Neural progenitor cell (in vitro differentiated cells): ENCODE measurements at regions not wholly inside any gene's neighbourhood (a gene's known extent, or its start where the extent isn't known, plus 50 kb on each side); places are given as distances from the start of the nearest gene placed in this dataset.

ENCODE experiments used
- DNase-seq: peaks from one replicate; pipeline ENCODE4 v3.0.0-alpha.2; 2016; ENCODE audit warnings: low spot score
- H2AFZ ChIP-seq: fragments of 200-600 bp; sonication (generic); replicated peaks from 2 replicates; pipeline ENCODE4 v1.6.1; 2016; ENCODE audit warnings: antibody characterized with exemption
- H3F3A ChIP-seq: fragments of 200-600 bp; sonication (generic); 2 replicates; pipeline ENCODE4 v1.6.1; 2016; ENCODE audit warnings: antibody characterized with exemption, low read depth
- H3K27ac ChIP-seq: fragments of 200-600 bp; sonication (generic); 2 replicates; pipeline ENCODE4 v1.5.1; 2016; ENCODE audit warnings: mild to moderate bottlenecking
- H3K27me3 ChIP-seq: fragments of 200-600 bp; sonication (generic); 2 replicates; pipeline ENCODE4 v1.6.1; 2016; ENCODE audit warnings: mild to moderate bottlenecking, moderate library complexity
- H3K36me3 ChIP-seq: fragments of 200-600 bp; sonication (generic); 2 replicates; pipeline ENCODE4 v1.5.1; 2016
- H3K4me1 ChIP-seq: fragments of 200-600 bp; sonication (generic); 2 replicates; pipeline ENCODE4 v1.6.1; 2016; ENCODE audit warnings: mixed run types
- H3K4me2 ChIP-seq: fragments of 200-600 bp; sonication (generic); 2 replicates; pipeline ENCODE4 v1.6.1; 2016
- H3K4me3 ChIP-seq: fragments of 200-600 bp; sonication (generic); 2 replicates; pipeline ENCODE4 v1.5.1; 2016
- H3K79me2 ChIP-seq: fragments of 200-600 bp; sonication (generic); 2 replicates; pipeline ENCODE4 v1.6.1; 2016; ENCODE audit warnings: low read depth
- H3K9ac ChIP-seq: fragments of 200-600 bp; sonication (generic); 2 replicates; pipeline ENCODE4 v1.6.1; 2016
- H3K9me3 ChIP-seq: fragments of 200-600 bp; sonication (generic); 2 replicates; pipeline ENCODE4 v1.5.1; 2016; ENCODE audit warnings: low read depth
- H4K20me1 ChIP-seq: fragments of 200-600 bp; sonication (generic); 2 replicates; pipeline ENCODE4 v1.6.1; 2016; ENCODE audit warnings: low read depth
- H3K27ac Mint-ChIP-seq: 3 replicates; pipeline ENCODE4 v1.8.0; 2021; ENCODE audit warnings: mixed read lengths
- H3K27me3 Mint-ChIP-seq: 2 replicates; pipeline ENCODE4 v1.8.0; 2022; ENCODE audit warnings: low read depth, mild to moderate bottlenecking, inconsistent platforms, moderate library complexity, mixed read lengths; ENCODE audit not compliant: insufficient read depth
- H3K36me3 Mint-ChIP-seq: 3 replicates; pipeline ENCODE4 v1.8.0; 2021; ENCODE audit warnings: mixed read lengths
- H3K4me1 Mint-ChIP-seq: 3 replicates; pipeline ENCODE4 v1.8.0; 2021; ENCODE audit warnings: mixed read lengths
- H3K4me3 Mint-ChIP-seq: 3 replicates; pipeline ENCODE4 v1.8.0; 2021; ENCODE audit warnings: mild to moderate bottlenecking, moderate library complexity, mixed read lengths
- H3K9me3 Mint-ChIP-seq: 3 replicates; pipeline ENCODE4 v1.8.0; 2020; ENCODE audit warnings: mixed read lengths
- CTCF ChIP-seq: fragments of 200-600 bp; sonication (generic); IDR thresholded peaks from 2 replicates; pipeline ENCODE4 v1.5.1; 2017; ENCODE audit warnings: antibody characterized with exemption, mild to moderate bottlenecking
- EZH2 ChIP-seq: fragments of 200-600 bp; sonication (generic); IDR thresholded peaks from 2 replicates; pipeline ENCODE4 v1.6.1; 2017; ENCODE audit warnings: antibody characterized with exemption, mild to moderate bottlenecking, moderate library complexity
- EZH2phosphoT487 ChIP-seq: fragments of 200-600 bp; sonication (generic); IDR thresholded peaks from 2 replicates; pipeline ENCODE4 v1.6.1; 2017; ENCODE audit warnings: antibody characterized with exemption

DNA sequence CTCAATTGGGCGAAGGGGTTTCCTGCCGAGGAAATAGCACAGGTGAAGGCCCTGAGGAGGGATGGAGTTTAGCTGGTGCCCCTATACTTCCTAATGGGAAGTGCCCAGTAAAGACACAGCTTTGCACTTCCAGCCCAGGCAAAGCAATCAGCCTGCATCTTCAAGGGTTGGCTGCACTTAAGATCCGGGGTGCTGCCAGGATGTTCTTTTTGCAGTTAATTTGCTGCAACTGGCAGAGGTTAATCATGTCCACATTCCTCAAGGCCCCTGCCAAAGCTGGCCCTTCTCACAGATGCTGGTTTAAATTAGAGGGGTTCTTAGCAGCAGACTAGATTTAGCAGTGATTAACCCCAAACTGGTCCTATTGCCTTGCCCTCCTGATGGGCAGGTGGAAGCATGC lies 137.7 kb upstream of the NAV2 start:
- no peak overlapping the region for H3K27ac Mint-ChIP-seq
- Histone ChIP-seq H3K27ac (no peak overlapping the region), H3F3A (no peaks in the 10 kb centered on the region), H3K36me3 (no peaks in the 10 kb centered on the region), H2AFZ (no peak overlapping the region), H3K4me1 (peaks cover 19% of the 10 kb centered on the region), H3K9me3 (no peaks in the 10 kb centered on the region), H3K9ac (no peak overlapping the region), H3K27me3 (no peaks in the 10 kb centered on the region), H3K4me3 (no peak overlapping the region), H4K20me1 (no peaks in the 10 kb centered on the region), H3K4me2 (no peak overlapping the region), H3K79me2 (no peaks in the 10 kb centered on the region)
- no peaks in the 10 kb centered on the region for H3K36me3 Mint-ChIP-seq
- TF ChIP-seq EZH2 (no peak), CTCF (no peak), EZH2phosphoT487 (no peak)
- DNase-seq, result no peak
- no peak overlapping the region for H3K4me3 Mint-ChIP-seq
- peaks cover 25% of the 10 kb centered on the region for H3K4me1 Mint-ChIP-seq
- no peaks in the 10 kb centered on the region for H3K9me3 Mint-ChIP-seq
- peaks cover 4% of the 10 kb centered on the region for H3K27me3 Mint-ChIP-seq

GRCh38 chr11:19573666-19574065 lies 139.0 kb upstream of the NAV2 start:
- H3K27me3 ChIP-seq, result no peaks in the 10 kb centered on the region
- Mint-ChIP-seq H3K4me1 (peaks cover 22% of the 10 kb centered on the region), H3K27me3 (peaks cover 7% of the 10 kb centered on the region), H3K4me3 (no peak overlapping the region), H3K27ac (no peak overlapping the region), H3K36me3 (no peaks in the 10 kb centered on the region), H3K9me3 (no peaks in the 10 kb centered on the region)
- no peak overlapping the region for H3K27ac ChIP-seq
- H3F3A ChIP-seq, result no peaks in the 10 kb centered on the region
- H3K4me3 ChIP-seq, result no peak overlapping the region
- DNase-seq, result no peak
- no peaks in the 10 kb centered on the region for H4K20me1 ChIP-seq
- no peaks in the 10 kb centered on the region for H3K36me3 ChIP-seq
- no peaks in the 10 kb centered on the region for H3K79me2 ChIP-seq
- no peak for TF ChIP-seq CTCF
- no peak for TF ChIP-seq EZH2phosphoT487
- no peak overlapping the region for H3K4me2 ChIP-seq
- no peak overlapping the region for H2AFZ ChIP-seq
- H3K9me3 ChIP-seq, result no peaks in the 10 kb centered on the region
- H3K9ac ChIP-seq, result no peak overlapping the region
- peaks cover 19% of the 10 kb centered on the region for H3K4me1 ChIP-seq

DNA sequence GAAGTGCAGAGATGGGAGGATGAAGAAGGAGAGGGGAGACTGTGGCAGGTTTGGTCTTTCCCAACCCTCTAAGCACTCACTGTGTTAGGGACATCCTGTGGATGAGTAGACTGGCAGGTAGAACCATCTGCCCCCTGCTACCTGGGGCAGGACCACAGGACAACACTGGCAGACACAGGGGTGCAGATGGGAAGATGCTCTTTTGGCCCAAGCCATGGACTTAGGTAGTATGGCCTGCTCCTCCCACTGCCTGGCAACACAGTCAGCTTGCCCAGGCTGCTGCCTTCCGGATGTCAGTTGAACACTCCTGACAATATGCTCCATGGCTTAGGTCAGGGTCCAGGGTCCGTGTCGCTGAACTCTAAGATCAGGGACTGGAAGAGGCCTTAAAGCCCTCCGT lies 140.7 kb upstream of the NAV2 start:
- H3F3A ChIP-seq, result no peaks in the 10 kb centered on the region
- peaks cover 5% of the 10 kb centered on the region for H3K4me1 Mint-ChIP-seq
- H3K27ac Mint-ChIP-seq, result no peak overlapping the region
- H4K20me1 ChIP-seq, result no peaks in the 10 kb centered on the region
- H3K36me3 Mint-ChIP-seq, result no peaks in the 10 kb centered on the region
- TF ChIP-seq EZH2phosphoT487 (no peak), EZH2 (no peak), CTCF (no peak)
- no peaks in the 10 kb centered on the region for H3K9me3 ChIP-seq
- peaks cover 4% of the 10 kb centered on the region for H3K4me1 ChIP-seq
- H3K4me3 ChIP-seq, result no peak overlapping the region
- H3K9me3 Mint-ChIP-seq, result no peaks in the 10 kb centered on the region
- no peak overlapping the region for H3K4me3 Mint-ChIP-seq
- no peak overlapping the region for H3K9ac ChIP-seq
- H3K4me2 ChIP-seq, result no peak overlapping the region
- no peaks in the 10 kb centered on the region for H3K79me2 ChIP-seq
- no peaks in the 10 kb centered on the region for H3K27me3 ChIP-seq
- DNase-seq, result no peak
- H3K36me3 ChIP-seq, result no peaks in the 10 kb centered on the region
- peaks cover 7% of the 10 kb centered on the region for H3K27me3 Mint-ChIP-seq
- no peak overlapping the region for H2AFZ ChIP-seq
- no peak overlapping the region for H3K27ac ChIP-seq

GRCh38 chr11:19570889-19571288 lies 141.7 kb upstream of the NAV2 start:
- TF ChIP-seq EZH2phosphoT487 (no peak), EZH2 (no peak), CTCF (no peak)
- Mint-ChIP-seq H3K9me3 (no peaks in the 10 kb centered on the region), H3K36me3 (no peaks in the 10 kb centered on the region)

More at GRCh38 chr11:19570889-19571288, 141.7 kb upstream of the NAV2 start:
- no peak overlapping the region for H3K9ac ChIP-seq
- H3K4me1 ChIP-seq, result no peaks in the 10 kb centered on the region
- no peaks in the 10 kb centered on the region for H3K9me3 ChIP-seq
- H3K79me2 ChIP-seq, result no peaks in the 10 kb centered on the region
- Mint-ChIP-seq H3K27ac (no peak overlapping the region), H3K4me3 (no peak overlapping the region), H3K4me1 (no peaks in the 10 kb centered on the region), H3K27me3 (peaks cover 6% of the 10 kb centered on the region)
- DNase-seq, result no peak
- H3K4me2 ChIP-seq, result no peak overlapping the region
- H3F3A ChIP-seq, result no peaks in the 10 kb centered on the region
- no peak overlapping the region for H3K27ac ChIP-seq
- no peak overlapping the region for H2AFZ ChIP-seq
- H3K36me3 ChIP-seq, result no peaks in the 10 kb centered on the region
- no peaks in the 10 kb centered on the region for H3K27me3 ChIP-seq
- no peak overlapping the region for H3K4me3 ChIP-seq
- H4K20me1 ChIP-seq, result no peaks in the 10 kb centered on the region
